Activated T-cell treated with anti-CD3 and anti-CD28 coated beads, Interleukin-2, amount 50 U/mL, for 4 hours (primary cell): ENCODE measurements at regions not wholly inside any gene's neighbourhood (a gene's known extent, or its start where the extent isn't known, plus 50 kb on each side); places are given as distances from the start of the nearest gene placed in this dataset.

Source experiments
- ATAC-seq, 2 donors: fragments of 200-7000 bp; cut with Tn5 transposase; one replicate each; pipeline ENCODE4 v1.10.0; 2021
- DNase-seq: peaks from one replicate; pipeline ENCODE4 v3.0.0-alpha.2; 2020
- H3K27me3 Mint-ChIP-seq: one replicate; pipeline ENCODE4 v1.8.0; 2021; ENCODE audit warnings: low read depth, mixed read lengths
- H3K36me3 Mint-ChIP-seq: one replicate; pipeline ENCODE4 v1.8.0; 2022; ENCODE audit warnings: mixed read lengths; ENCODE audit not compliant: insufficient read depth
- H3K4me1 Mint-ChIP-seq: one replicate; pipeline ENCODE4 v1.8.0; 2021; ENCODE audit warnings: low read depth, mixed read lengths
- H3K4me3 Mint-ChIP-seq: one replicate; pipeline ENCODE4 v1.8.0; 2021; ENCODE audit warnings: mild to moderate bottlenecking, moderate library complexity, mixed read lengths
- H3K9me3 Mint-ChIP-seq: one replicate; pipeline ENCODE4 v1.8.0; 2021; ENCODE audit warnings: mixed read lengths

DNA sequence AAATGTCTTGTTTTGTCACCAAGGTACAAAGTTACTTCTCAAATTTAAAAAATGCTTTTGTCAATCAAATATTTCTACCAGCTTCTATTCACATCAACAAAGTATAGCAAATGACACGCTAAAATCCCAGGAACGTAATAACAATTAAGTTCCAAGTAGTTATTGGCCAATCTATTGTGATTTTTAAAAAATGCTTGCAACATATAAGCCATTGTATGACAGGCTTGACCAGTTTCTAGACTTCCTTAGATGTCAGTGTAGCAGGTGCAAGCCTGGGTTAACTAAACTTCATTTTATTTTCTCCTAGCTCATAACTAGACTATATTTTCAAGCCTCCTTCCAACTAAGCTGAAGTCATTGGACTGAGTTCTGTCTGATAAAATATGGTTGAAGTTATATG, 494.5 kb upstream of the PKN2 start:
- no peaks in the 10 kb centered on the region for H3K9me3 Mint-ChIP-seq
- H3K36me3 Mint-ChIP-seq, result no peaks in the 10 kb centered on the region
- peaks cover 2% of the 10 kb centered on the region for H3K27me3 Mint-ChIP-seq
- no peak for DNase-seq
- peaks cover 7% of the 10 kb centered on the region for H3K4me1 Mint-ChIP-seq
- no peak for ATAC-seq
- no peak overlapping the region for H3K4me3 Mint-ChIP-seq

DNA sequence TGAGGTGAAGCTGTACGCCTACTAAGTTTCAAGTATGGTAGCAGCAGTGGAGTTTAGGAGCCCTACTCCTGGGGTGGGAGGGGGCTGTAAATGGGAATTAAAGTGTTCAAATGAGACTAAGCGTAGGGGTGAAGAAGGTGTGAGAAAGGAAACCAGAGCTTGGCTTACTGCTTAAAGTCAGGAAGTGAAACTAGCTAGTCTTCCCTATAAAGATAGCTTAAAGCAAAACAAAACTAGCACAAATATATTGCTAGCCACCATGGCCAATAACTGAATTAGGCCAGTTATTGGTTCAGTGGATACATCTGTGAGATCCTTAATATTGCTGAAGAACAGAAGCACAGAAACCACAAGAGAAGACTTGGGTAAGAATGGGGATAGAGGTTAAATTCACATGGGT, 492.2 kb upstream of the PKN2 start:
- ATAC-seq, result no peak
- Mint-ChIP-seq H3K36me3 (no peaks in the 10 kb centered on the region), H3K4me3 (no peak overlapping the region), H3K27me3 (no peaks in the 10 kb centered on the region), H3K4me1 (peaks cover 7% of the 10 kb centered on the region), H3K9me3 (no peaks in the 10 kb centered on the region)
- no peak for DNase-seq

DNA sequence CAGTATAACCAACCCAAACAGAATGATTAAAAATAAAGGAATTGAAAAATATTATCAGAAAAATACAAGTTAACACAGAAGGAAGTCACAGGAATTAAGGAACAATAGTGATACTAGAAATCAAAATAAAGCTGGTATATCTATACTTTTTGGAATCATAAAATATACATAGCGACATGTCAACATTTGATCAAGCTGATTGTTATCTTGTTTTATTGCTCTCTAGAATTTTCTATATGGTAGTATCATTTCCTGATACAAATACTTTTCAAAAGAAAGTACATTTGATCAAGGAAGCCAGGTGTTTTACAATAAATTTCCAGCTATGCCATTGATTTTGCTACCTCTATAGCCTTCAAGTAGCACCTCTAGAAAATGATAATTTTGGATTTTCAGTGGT, 489.5 kb upstream of the PKN2 start:
- peaks cover 2% of the 10 kb centered on the region for H3K27me3 Mint-ChIP-seq
- no peak overlapping the region for H3K4me3 Mint-ChIP-seq
- H3K36me3 Mint-ChIP-seq, result no peaks in the 10 kb centered on the region
- peaks cover 7% of the 10 kb centered on the region for H3K4me1 Mint-ChIP-seq
- DNase-seq (no peak), ATAC-seq (no peak)
- H3K9me3 Mint-ChIP-seq, result no peaks in the 10 kb centered on the region

DNA sequence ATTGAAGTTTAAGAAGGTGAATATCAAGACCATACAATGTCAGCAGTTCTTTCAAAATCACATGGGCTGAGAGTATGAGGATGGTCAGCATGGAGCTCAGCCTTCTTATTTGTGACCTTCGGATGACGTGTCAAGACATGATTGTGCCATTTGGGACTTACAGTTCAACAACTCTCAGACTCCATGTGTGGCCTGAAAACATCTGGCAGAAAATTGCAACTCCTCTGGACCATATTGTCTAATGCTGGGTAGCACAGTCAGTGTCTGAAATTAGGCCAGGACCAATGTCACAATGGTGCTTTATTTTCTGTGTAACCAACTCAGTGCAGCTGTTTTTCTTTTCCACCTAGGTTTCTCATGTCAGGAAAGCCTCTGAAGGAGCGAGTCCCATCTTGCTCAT, 483.5 kb upstream of the PKN2 start:
- H3K36me3 Mint-ChIP-seq, result no peaks in the 10 kb centered on the region
- H3K4me3 Mint-ChIP-seq, result no peak overlapping the region
- no peaks in the 10 kb centered on the region for H3K9me3 Mint-ChIP-seq
- DNase-seq, result no peak
- ATAC-seq, result no peak
- H3K4me1 Mint-ChIP-seq, result no peaks in the 10 kb centered on the region
- H3K27me3 Mint-ChIP-seq, result peaks cover 2% of the 10 kb centered on the region

DNA sequence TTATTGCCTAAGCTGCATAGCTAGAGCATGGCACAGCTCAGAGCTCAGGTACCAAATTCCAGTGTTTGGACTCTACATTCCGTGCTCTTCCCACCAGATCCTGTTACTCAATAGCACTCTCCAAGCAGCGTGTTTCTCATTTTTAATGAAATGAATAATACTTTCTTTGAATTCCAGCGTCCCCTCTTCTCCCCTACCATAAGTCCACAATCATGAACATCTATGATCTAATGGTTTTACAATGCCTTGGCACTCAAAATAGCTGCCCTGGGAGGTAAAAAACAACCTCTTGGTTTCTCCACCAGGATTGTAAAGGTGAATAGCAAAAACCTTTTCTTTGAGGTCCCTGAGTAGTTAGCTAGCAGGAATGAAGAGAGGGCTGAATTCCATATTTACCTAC, 480.0 kb upstream of the PKN2 start:
- no peaks in the 10 kb centered on the region for H3K36me3 Mint-ChIP-seq
- no peaks in the 10 kb centered on the region for H3K4me1 Mint-ChIP-seq
- ATAC-seq (no peak), DNase-seq (no peak)
- no peaks in the 10 kb centered on the region for H3K9me3 Mint-ChIP-seq
- no peak overlapping the region for H3K4me3 Mint-ChIP-seq
- H3K27me3 Mint-ChIP-seq, result no peaks in the 10 kb centered on the region

DNA sequence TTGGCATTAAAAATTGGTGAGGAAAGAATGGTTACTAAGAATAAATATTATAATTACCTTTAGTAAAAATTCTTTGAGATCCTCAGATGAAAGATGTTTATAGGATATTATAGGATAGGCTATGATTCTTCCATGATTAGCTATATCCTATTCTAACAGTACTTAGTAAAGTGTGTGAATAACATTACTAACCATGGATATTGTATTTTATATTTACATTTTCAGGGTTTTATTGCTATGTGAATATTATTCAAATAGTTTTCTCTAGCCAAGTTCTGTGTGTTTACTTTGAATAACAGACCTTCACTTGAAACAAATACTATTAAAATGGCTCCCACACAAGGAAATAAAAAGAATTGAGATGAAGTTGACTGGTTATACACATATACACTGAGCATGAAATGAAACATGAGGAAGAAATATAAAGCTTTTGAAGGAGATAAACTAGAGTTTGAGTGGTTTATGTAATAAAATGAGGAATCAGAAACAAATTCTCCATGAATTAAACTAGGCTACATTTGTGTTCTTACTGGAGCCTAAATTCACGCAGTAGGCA, 479.4 kb upstream of the PKN2 start:
- Mint-ChIP-seq H3K27me3 (no peaks in the 10 kb centered on the region), H3K4me1 (no peaks in the 10 kb centered on the region), H3K9me3 (no peaks in the 10 kb centered on the region), H3K36me3 (no peaks in the 10 kb centered on the region), H3K4me3 (no peak overlapping the region)
- ATAC-seq (no peak), DNase-seq (no peak)

DNA sequence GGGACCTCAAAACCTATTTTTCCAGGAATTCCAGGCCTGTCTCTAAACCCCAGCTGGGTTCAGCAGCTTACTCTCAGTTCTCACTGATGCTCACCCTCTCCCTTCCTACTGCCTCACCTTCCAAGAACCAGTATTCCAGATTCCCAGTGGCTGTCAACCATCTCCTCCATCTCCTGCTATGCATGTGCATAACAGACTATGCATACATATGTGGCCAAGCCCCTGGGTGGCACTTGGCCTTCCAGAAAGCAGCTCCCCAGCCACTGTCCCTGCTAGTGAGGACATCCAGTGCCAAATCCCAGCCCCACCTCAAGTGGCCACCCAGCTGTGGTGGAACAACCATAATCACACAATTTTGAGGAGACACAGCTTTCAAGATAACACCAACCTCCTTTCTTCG, 475.7 kb upstream of the PKN2 start:
- Mint-ChIP-seq H3K4me1 (no peaks in the 10 kb centered on the region), H3K36me3 (no peaks in the 10 kb centered on the region), H3K4me3 (no peak overlapping the region), H3K27me3 (no peaks in the 10 kb centered on the region), H3K9me3 (no peaks in the 10 kb centered on the region)
- ATAC-seq (no peak), DNase-seq (no peak)

DNA sequence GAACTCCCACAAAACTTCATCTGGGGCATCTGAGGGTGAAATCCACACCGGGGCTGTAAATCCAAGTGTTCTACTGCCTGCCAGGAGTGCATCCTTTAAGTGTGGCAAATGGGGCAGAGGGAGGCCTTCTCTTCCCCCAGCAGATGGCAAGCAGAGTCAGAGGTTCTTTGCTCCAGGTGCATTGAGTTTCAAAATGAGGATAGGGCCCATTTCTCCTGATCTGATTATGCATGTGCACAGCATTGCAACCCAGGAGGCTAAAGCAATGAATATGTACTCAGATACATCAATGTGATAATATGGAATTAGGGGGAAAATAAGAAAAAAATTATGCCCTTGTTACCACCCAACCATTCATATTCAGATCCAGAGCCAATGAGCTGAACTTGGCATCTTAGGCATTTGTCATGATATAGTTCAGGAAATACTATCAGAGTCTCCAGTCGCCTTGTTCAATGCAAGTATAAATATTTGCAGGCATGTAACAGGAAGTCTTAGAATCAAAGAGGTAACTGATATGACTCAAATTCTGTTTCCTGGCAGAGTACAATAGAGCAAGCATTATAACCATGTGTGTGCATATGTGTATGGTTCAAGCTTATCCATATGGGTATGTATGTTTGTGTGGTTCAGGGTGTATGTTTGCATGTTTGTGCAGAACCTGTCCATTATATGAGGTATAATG, 473.8 kb upstream of the PKN2 start:
- ATAC-seq (no peak), DNase-seq (no peak)
- H3K4me3 Mint-ChIP-seq, result no peak overlapping the region
- H3K27me3 Mint-ChIP-seq, result no peaks in the 10 kb centered on the region
- H3K4me1 Mint-ChIP-seq, result no peaks in the 10 kb centered on the region
- H3K36me3 Mint-ChIP-seq, result no peaks in the 10 kb centered on the region
- no peaks in the 10 kb centered on the region for H3K9me3 Mint-ChIP-seq

DNA sequence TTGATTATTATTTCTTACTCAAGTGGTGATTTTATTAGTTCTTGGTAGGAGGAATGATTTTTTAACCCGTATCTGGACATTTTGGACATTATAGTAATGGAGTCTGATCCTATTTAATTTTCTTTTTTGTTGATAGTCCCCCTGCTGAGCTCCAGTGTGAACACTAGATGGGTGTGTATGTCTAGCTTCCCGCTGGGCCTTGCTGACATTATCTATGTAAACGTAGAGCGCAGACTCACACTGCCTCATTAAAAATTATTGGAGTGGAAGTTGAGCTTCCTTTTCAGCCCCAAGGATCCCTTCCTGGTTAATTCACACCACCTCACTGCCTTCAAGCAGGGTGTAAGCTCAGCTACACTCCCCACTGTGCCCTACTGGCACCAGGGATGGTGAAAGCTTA, 467.6 kb upstream of the PKN2 start:
- H3K27me3 Mint-ChIP-seq, result no peaks in the 10 kb centered on the region
- no peaks in the 10 kb centered on the region for H3K4me1 Mint-ChIP-seq
- no peaks in the 10 kb centered on the region for H3K36me3 Mint-ChIP-seq
- DNase-seq, result no peak
- no peak for ATAC-seq
- no peak overlapping the region for H3K4me3 Mint-ChIP-seq
- H3K9me3 Mint-ChIP-seq, result no peaks in the 10 kb centered on the region

DNA sequence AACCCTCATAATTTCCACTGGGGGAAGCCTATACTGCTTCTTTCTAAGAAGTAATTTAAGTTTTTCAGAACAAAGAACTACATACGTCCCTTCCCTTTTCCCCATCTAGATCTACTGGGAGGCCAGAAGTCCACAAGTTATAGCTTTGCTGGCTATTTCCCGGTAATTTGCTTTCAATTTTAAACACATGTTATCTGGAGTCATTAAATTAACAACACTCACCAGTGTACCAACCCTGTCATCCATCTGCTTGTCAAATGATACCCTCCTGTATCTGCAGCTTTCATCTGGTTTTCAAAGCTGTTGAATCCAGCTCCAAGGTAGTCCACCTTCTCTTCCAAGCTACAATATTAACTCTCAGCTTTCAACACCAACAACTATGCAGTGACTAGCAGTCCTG, 466.7 kb upstream of the PKN2 start:
- no peak overlapping the region for H3K4me3 Mint-ChIP-seq
- H3K4me1 Mint-ChIP-seq, result no peaks in the 10 kb centered on the region
- DNase-seq, result no peak
- no peaks in the 10 kb centered on the region for H3K9me3 Mint-ChIP-seq
- ATAC-seq, result no peak
- no peaks in the 10 kb centered on the region for H3K27me3 Mint-ChIP-seq
- no peaks in the 10 kb centered on the region for H3K36me3 Mint-ChIP-seq

DNA sequence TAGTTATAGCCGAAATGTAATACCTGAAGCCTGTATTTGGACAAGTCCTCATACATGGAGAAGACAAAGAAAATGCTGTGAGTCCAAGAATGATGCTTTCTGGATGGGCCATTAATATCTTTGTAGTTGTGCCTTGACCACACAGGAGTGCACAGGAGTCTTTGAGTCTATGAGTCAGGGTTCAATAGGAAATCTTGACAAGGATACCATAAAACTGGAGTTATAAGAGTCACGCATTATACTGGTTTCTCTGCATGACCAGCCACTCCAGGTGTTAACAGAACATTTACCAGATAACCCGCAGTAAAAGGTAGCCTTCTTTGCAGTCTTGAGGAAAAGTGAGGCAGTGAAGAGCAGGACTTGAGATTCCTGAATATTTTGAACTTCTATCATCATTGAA, 464.6 kb upstream of the PKN2 start:
- Mint-ChIP-seq H3K4me1 (no peaks in the 10 kb centered on the region), H3K36me3 (no peaks in the 10 kb centered on the region), H3K4me3 (no peak overlapping the region), H3K27me3 (no peaks in the 10 kb centered on the region), H3K9me3 (no peaks in the 10 kb centered on the region)
- DNase-seq, result no peak
- no peak for ATAC-seq

DNA sequence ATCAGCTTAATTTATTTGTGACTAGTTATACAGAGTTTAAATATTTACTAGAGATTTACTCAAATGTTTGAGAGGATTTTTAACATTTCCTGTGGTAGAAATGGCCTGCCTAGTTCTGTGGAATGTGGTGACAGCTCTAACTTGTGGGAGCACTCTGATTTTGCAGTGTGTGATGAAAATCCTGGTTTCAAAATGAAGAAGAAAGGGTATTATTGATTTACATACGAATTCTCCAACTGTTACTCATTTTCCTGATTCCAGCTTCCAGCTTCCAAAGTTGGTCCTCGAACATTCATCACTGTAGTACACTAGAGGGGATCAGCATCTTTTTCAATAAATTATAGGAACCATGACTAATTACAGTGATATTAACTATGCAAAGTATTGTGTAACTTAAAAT, 462.7 kb upstream of the PKN2 start:
- Mint-ChIP-seq H3K27me3 (no peaks in the 10 kb centered on the region), H3K36me3 (no peaks in the 10 kb centered on the region), H3K4me1 (no peaks in the 10 kb centered on the region), H3K4me3 (no peak overlapping the region), H3K9me3 (no peaks in the 10 kb centered on the region)
- no peak for DNase-seq
- no peak for ATAC-seq

DNA sequence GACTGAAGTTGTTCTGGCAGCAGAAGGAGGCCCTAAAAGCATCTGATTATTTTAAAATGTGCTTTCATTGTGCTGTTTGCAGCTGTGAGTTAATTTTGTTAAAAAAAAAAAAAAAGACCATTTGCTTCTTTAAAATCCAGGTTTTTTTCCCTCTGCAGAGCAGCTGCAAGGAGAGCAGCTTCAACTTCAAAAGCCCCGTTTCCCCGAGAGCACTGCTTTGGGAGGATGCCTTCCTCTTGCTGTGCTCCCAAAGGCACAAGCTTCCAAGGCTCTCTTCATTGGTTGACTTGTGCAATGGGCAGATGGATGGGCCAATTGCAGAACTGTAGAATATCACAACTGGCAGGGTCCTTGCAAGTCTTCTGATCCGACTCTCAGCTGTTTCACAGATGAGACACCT, 459.2 kb upstream of the PKN2 start:
- no peaks in the 10 kb centered on the region for H3K27me3 Mint-ChIP-seq

DNA sequence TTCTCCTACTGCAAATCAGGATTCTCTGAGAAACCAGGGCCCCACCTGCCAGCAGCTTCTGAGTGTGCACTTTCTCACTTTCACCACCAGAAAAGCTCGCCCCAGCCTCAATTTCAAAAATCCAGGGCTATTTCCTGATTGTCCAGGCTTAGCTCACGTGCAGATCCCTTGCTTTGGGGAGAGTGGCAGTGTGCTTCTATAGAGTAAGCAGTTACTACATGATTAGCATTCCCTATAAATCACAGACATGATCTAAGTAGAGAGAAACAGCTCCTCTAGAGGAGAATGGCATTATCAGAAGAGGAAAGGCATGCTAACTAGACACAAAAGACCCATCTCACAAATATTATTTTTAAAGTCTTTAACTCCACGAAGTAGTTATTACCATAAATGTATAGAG, 456.0 kb upstream of the PKN2 start:
- ATAC-seq (no peak), DNase-seq (no peak)
- Mint-ChIP-seq H3K9me3 (no peaks in the 10 kb centered on the region), H3K4me1 (no peaks in the 10 kb centered on the region), H3K36me3 (no peaks in the 10 kb centered on the region), H3K4me3 (no peak overlapping the region), H3K27me3 (no peaks in the 10 kb centered on the region)

More for the DNA sequence above, 459.2 kb upstream of the PKN2 start:
- H3K9me3 Mint-ChIP-seq, result no peaks in the 10 kb centered on the region
- no peak overlapping the region for H3K4me3 Mint-ChIP-seq
- no peak for ATAC-seq
- no peaks in the 10 kb centered on the region for H3K36me3 Mint-ChIP-seq
- no peak for DNase-seq
- no peaks in the 10 kb centered on the region for H3K4me1 Mint-ChIP-seq

DNA sequence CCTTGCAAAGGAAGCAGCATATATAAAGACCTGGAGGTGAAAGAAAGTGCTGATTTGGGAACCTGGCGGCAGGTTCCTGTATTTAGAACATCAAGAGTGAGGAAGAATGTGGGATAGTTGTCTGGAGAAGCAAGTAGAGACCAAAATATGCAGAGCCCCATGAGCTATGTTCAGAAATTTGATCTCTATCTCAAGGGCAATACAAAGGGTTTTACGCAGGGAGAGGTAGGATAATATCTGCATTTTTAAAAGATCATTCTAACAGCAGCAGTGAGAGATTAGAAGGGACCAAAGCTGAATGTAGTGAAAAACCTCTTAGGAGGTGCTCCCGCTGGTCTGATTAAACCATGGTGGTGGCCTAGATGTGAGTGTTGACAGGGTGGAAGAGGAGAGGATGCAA, 453.9 kb upstream of the PKN2 start:
- H3K9me3 Mint-ChIP-seq, result no peaks in the 10 kb centered on the region
- ATAC-seq (no peak), DNase-seq (no peak)
- no peaks in the 10 kb centered on the region for H3K4me1 Mint-ChIP-seq
- no peaks in the 10 kb centered on the region for H3K27me3 Mint-ChIP-seq
- H3K4me3 Mint-ChIP-seq, result no peak overlapping the region
- no peaks in the 10 kb centered on the region for H3K36me3 Mint-ChIP-seq

DNA sequence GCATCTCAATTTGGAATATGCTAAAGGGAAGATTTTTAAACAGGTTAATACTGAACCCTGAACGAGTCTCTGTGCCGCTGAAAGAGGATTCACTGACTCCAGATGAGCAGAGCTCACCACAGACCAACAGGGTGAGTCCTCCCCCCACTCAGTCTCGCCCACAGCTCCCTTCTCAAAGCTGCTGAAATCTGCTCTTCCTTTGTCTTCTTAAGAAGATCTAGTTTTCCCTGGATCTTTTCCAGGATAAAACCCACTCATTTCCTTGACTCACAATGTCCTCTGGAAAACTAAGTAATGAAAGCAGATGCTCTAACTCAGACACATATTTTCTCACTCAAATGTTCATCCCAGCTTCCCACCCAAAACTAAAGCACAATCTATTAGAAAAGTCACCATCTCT, 447.0 kb upstream of the PKN2 start:
- H3K27me3 Mint-ChIP-seq, result no peaks in the 10 kb centered on the region

More for the DNA sequence above, 447.0 kb upstream of the PKN2 start:
- no peaks in the 10 kb centered on the region for H3K4me1 Mint-ChIP-seq
- no peak for DNase-seq
- H3K36me3 Mint-ChIP-seq, result no peaks in the 10 kb centered on the region
- no peak overlapping the region for H3K4me3 Mint-ChIP-seq
- ATAC-seq, result no peak
- peaks cover 4% of the 10 kb centered on the region for H3K9me3 Mint-ChIP-seq
